Neural progenitor cell (in vitro differentiated cells): ENCODE measurements at regions not wholly inside any gene's neighbourhood (a gene's known extent, or its start where the extent isn't known, plus 50 kb on each side); places are given as distances from the start of the nearest gene placed in this dataset.

Experiments
- DNase-seq: peaks from one replicate; pipeline ENCODE4 v3.0.0-alpha.2; 2016; ENCODE audit warnings: low spot score
- H2AFZ ChIP-seq: fragments of 200-600 bp; sonication (generic); replicated peaks from 2 replicates; pipeline ENCODE4 v1.6.1; 2016; ENCODE audit warnings: antibody characterized with exemption
- H3F3A ChIP-seq: fragments of 200-600 bp; sonication (generic); 2 replicates; pipeline ENCODE4 v1.6.1; 2016; ENCODE audit warnings: antibody characterized with exemption, low read depth
- H3K27ac ChIP-seq: fragments of 200-600 bp; sonication (generic); 2 replicates; pipeline ENCODE4 v1.5.1; 2016; ENCODE audit warnings: mild to moderate bottlenecking
- H3K27me3 ChIP-seq: fragments of 200-600 bp; sonication (generic); 2 replicates; pipeline ENCODE4 v1.6.1; 2016; ENCODE audit warnings: mild to moderate bottlenecking, moderate library complexity
- H3K36me3 ChIP-seq: fragments of 200-600 bp; sonication (generic); 2 replicates; pipeline ENCODE4 v1.5.1; 2016
- H3K4me1 ChIP-seq: fragments of 200-600 bp; sonication (generic); 2 replicates; pipeline ENCODE4 v1.6.1; 2016; ENCODE audit warnings: mixed run types
- H3K4me2 ChIP-seq: fragments of 200-600 bp; sonication (generic); 2 replicates; pipeline ENCODE4 v1.6.1; 2016
- H3K4me3 ChIP-seq: fragments of 200-600 bp; sonication (generic); 2 replicates; pipeline ENCODE4 v1.5.1; 2016
- H3K79me2 ChIP-seq: fragments of 200-600 bp; sonication (generic); 2 replicates; pipeline ENCODE4 v1.6.1; 2016; ENCODE audit warnings: low read depth
- H3K9ac ChIP-seq: fragments of 200-600 bp; sonication (generic); 2 replicates; pipeline ENCODE4 v1.6.1; 2016
- H3K9me3 ChIP-seq: fragments of 200-600 bp; sonication (generic); 2 replicates; pipeline ENCODE4 v1.5.1; 2016; ENCODE audit warnings: low read depth
- H4K20me1 ChIP-seq: fragments of 200-600 bp; sonication (generic); 2 replicates; pipeline ENCODE4 v1.6.1; 2016; ENCODE audit warnings: low read depth
- H3K27ac Mint-ChIP-seq: 3 replicates; pipeline ENCODE4 v1.8.0; 2021; ENCODE audit warnings: mixed read lengths
- H3K27me3 Mint-ChIP-seq: 2 replicates; pipeline ENCODE4 v1.8.0; 2022; ENCODE audit warnings: low read depth, mild to moderate bottlenecking, inconsistent platforms, moderate library complexity, mixed read lengths; ENCODE audit not compliant: insufficient read depth
- H3K36me3 Mint-ChIP-seq: 3 replicates; pipeline ENCODE4 v1.8.0; 2021; ENCODE audit warnings: mixed read lengths
- H3K4me1 Mint-ChIP-seq: 3 replicates; pipeline ENCODE4 v1.8.0; 2021; ENCODE audit warnings: mixed read lengths
- H3K4me3 Mint-ChIP-seq: 3 replicates; pipeline ENCODE4 v1.8.0; 2021; ENCODE audit warnings: mild to moderate bottlenecking, moderate library complexity, mixed read lengths
- H3K9me3 Mint-ChIP-seq: 3 replicates; pipeline ENCODE4 v1.8.0; 2020; ENCODE audit warnings: mixed read lengths
- EZH2 ChIP-seq: fragments of 200-600 bp; sonication (generic); IDR thresholded peaks from 2 replicates; pipeline ENCODE4 v1.6.1; 2017; ENCODE audit warnings: antibody characterized with exemption, mild to moderate bottlenecking, moderate library complexity
- EZH2phosphoT487 ChIP-seq: fragments of 200-600 bp; sonication (generic); IDR thresholded peaks from 2 replicates; pipeline ENCODE4 v1.6.1; 2017; ENCODE audit warnings: antibody characterized with exemption
- TF ChIP-seq, protein P1 (sequence below): fragments of 200-600 bp; sonication (generic); IDR thresholded peaks from 2 replicates; pipeline ENCODE4 v1.5.1; 2017; ENCODE audit warnings: antibody characterized with exemption, mild to moderate bottlenecking

DNA sequence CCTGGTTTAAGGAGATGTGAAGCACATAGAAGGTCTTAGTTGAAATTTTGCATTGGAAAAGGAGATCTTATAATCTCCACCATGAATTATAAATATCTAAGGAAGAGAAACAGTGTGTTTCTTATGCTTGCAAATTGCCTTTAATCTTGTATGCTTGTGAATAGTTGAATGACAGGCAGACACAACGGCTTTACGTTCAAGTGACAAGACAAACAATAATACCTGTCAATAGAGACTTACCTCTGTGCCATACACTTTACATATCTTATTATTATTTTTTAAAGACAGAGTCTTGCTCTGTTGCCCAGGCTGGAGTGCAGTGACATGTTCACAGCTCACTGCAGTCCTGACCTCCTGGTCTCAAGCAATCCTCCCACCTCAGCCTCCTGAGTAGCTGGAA is 113.7 kb downstream of the QPCT start:
- Histone ChIP-seq H3K9me3 (no peaks in the 10 kb centered on the region), H4K20me1 (no peaks in the 10 kb centered on the region), H3F3A (no peaks in the 10 kb centered on the region), H2AFZ (no peak overlapping the region), H3K27me3 (no peaks in the 10 kb centered on the region), H3K4me3 (no peak overlapping the region), H3K4me2 (no peak overlapping the region), H3K27ac (no peak overlapping the region), H3K79me2 (no peaks in the 10 kb centered on the region), H3K4me1 (no peaks in the 10 kb centered on the region), H3K9ac (no peak overlapping the region), H3K36me3 (no peaks in the 10 kb centered on the region)
- TF ChIP-seq EZH2 (no peak), EZH2phosphoT487 (no peak)
- TF ChIP-seq, protein P1, sequence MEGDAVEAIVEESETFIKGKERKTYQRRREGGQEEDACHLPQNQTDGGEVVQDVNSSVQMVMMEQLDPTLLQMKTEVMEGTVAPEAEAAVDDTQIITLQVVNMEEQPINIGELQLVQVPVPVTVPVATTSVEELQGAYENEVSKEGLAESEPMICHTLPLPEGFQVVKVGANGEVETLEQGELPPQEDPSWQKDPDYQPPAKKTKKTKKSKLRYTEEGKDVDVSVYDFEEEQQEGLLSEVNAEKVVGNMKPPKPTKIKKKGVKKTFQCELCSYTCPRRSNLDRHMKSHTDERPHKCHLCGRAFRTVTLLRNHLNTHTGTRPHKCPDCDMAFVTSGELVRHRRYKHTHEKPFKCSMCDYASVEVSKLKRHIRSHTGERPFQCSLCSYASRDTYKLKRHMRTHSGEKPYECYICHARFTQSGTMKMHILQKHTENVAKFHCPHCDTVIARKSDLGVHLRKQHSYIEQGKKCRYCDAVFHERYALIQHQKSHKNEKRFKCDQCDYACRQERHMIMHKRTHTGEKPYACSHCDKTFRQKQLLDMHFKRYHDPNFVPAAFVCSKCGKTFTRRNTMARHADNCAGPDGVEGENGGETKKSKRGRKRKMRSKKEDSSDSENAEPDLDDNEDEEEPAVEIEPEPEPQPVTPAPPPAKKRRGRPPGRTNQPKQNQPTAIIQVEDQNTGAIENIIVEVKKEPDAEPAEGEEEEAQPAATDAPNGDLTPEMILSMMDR: no peak
- Mint-ChIP-seq H3K27me3 (peaks cover 4% of the 10 kb centered on the region), H3K4me3 (no peak overlapping the region), H3K4me1 (peaks cover 3% of the 10 kb centered on the region), H3K9me3 (no peaks in the 10 kb centered on the region), H3K27ac (no peak overlapping the region), H3K36me3 (no peaks in the 10 kb centered on the region)
- no peak for DNase-seq

DNA sequence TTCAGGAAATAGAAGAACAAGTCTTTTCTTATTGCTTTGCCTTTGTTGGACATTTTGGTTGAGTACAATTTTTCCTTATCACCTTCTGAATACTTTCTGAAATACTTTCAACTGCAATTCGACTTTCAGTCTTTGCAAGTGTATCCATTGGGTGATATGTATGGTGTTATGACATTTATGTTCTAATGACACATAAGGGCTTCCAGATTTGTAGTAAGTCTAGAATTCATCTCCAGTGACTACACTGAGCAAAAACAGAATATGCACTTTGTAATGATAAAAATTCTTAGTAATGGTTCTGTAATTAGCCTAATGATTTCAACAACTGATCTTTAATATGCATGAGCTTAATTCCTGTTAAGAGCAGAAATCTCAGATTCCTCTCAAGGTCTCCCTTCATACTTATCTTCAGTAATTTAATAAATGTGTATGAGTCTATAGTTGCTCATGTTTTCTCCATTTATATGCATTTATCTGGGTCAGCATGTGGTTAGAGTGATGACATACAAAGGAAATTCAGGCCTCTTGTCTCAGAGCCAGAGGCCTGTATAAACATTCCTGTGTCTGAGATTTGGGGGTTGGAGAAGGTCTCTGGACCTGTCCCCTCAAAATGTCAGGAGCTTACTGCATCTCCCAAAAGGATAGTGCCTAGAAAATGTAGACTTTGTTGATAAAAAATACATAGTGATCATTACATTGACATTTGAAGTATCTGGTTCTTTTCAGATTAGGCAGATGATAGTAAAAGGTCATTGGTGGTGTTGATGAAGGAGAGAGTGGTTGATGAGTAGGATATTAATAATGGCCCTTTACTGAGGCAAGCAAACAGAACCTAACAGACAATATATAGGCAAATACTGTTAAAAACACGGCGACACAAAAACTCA is 114.9 kb downstream of the QPCT start:
- Histone ChIP-seq H3K4me1 (no peaks in the 10 kb centered on the region), H3K79me2 (no peaks in the 10 kb centered on the region), H3K4me3 (no peak overlapping the region), H3F3A (no peaks in the 10 kb centered on the region), H3K27me3 (no peaks in the 10 kb centered on the region), H2AFZ (no peak overlapping the region), H3K9ac (no peak overlapping the region), H3K4me2 (no peak overlapping the region), H3K27ac (no peak overlapping the region), H3K9me3 (no peaks in the 10 kb centered on the region), H4K20me1 (no peaks in the 10 kb centered on the region), H3K36me3 (no peaks in the 10 kb centered on the region)
- Mint-ChIP-seq H3K36me3 (no peaks in the 10 kb centered on the region), H3K9me3 (no peaks in the 10 kb centered on the region), H3K4me1 (peaks cover 3% of the 10 kb centered on the region), H3K27ac (no peak overlapping the region), H3K27me3 (peaks cover 4% of the 10 kb centered on the region), H3K4me3 (no peak overlapping the region)
- DNase-seq: no peak
- TF ChIP-seq, protein P1: no peak
- TF ChIP-seq EZH2 (no peak), EZH2phosphoT487 (no peak)

GRCh38 chr2:37460896-37461229 is 116.4 kb downstream of the QPCT start:
- no peaks in the 10 kb centered on the region for H4K20me1 ChIP-seq
- no peaks in the 10 kb centered on the region for H3K36me3 ChIP-seq
- Mint-ChIP-seq H3K27ac (no peak overlapping the region), H3K36me3 (no peaks in the 10 kb centered on the region), H3K9me3 (no peaks in the 10 kb centered on the region), H3K27me3 (peaks cover 4% of the 10 kb centered on the region), H3K4me3 (no peak overlapping the region), H3K4me1 (no peaks in the 10 kb centered on the region)
- no peaks in the 10 kb centered on the region for H3K27me3 ChIP-seq
- TF ChIP-seq EZH2phosphoT487 (no peak), EZH2 (no peak)
- TF ChIP-seq, protein P1: no peak
- H3K9me3 ChIP-seq: no peaks in the 10 kb centered on the region
- no peak overlapping the region for H3K27ac ChIP-seq
- no peaks in the 10 kb centered on the region for H3F3A ChIP-seq
- no peak for DNase-seq
- H3K4me3 ChIP-seq: no peak overlapping the region
- H3K4me2 ChIP-seq: no peak overlapping the region
- no peaks in the 10 kb centered on the region for H3K79me2 ChIP-seq
- no peak overlapping the region for H3K9ac ChIP-seq
- no peak overlapping the region for H2AFZ ChIP-seq
- H3K4me1 ChIP-seq: no peaks in the 10 kb centered on the region
